Inflammatory macrophage treated with lipopolysaccharide for 1 hour (primary cell): ENCODE measurements at regions not wholly inside any gene's neighbourhood (a gene's known extent, or its start where the extent isn't known, plus 50 kb on each side); places are given as distances from the start of the nearest gene placed in this dataset.
A peak's percentile ranks its signal among the peaks of the same experiment; 100 is the strongest.

Experiments used
- DNase-seq, 2 donors: peaks; one replicate each; pipeline ENCODE4 v3.0.0-alpha.2; 2020 to 2022

DNA sequence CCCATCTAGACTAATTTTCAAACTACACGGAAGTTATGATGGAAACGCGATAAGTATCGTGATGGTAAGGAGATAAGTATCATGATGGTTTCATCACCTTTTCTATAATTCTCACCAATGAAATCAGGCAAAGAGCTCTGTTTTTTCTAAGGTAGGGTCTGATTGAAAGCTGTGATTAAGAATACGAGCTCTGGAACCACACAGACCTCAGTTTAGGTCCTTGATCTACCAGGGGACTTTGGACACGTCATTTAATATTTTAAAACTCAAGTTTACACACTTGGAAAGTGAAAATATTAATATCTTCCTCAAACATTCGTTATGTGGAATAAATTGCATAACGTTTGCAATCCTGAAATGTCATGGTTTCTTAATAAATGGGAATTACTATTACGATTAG is 538.2 kb upstream of the CELF2 start:
- no peak for DNase-seq

DNA sequence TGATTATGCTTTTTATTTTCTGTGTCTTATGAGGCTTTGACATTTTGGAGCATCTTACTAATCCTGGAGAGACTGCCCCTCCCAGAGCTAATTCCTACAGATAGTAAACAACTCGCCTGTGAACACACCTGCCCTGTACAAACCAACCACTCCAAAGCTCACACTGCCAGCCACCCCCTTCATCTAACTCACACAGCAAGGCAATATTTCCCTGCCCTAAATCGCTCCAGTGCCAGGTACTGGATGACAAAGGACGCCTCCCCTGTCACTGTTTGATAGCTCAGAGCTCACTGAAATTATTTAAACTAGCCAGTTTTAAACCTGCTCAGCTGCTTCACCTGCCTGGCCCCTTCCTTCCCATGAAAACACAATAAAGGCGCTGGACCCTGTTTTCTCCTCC is 535.1 kb upstream of the CELF2 start:
- no peak for DNase-seq

DNA sequence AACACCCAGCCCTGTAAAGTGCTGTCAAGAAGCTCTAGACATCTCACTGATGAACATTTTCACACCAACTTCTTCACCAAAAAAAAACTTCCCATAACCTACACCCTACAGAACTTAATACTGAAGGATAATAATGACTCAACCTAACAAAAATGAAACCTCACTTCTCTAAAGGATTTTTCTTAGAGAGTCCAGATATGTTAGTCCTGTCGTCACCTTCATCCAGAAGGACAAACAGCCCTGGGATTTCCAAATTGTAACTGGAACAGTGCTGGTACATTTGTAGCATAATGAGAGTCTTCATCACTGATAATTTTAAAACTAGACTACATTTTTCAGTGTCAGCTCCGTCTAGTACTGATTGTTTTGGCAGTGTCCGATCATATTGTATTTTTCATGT is 528.6 kb upstream of the CELF2 start:
- DNase-seq = no peak

DNA sequence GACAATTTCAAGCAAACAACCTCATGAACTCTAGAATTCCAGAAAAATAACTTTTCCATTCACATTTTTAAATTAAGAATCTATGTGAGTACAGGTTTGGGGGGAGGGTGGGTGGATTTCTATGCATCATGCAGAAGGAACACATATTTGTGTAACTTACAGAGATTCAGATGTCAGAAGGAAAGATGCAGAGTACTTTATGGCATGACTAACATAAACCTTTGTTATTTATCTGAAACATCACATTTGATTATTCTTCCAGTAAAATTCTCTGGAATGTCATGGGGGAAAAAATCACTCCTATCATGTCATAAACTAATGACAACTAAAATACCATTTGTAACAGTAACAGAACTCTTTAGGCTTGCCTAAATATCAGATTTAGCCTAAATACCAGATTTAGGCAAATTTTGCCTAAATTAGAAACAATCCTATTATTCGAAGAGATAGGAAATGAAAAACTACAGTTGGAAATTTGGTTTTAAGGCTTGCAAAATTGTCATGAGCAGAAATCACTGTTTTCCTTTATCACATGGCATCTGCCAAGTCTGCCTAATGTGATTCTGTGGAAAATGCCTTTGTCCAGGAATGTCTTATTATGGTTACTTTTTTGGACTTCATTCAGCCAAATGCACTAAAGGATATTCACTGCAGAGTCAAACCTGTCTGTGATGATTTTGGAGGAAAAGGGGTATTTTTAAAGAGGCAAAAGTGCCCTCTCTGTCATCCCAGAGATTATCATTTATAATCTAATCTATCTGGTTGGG is 527.7 kb upstream of the CELF2 start:
- no peak for DNase-seq

DNA sequence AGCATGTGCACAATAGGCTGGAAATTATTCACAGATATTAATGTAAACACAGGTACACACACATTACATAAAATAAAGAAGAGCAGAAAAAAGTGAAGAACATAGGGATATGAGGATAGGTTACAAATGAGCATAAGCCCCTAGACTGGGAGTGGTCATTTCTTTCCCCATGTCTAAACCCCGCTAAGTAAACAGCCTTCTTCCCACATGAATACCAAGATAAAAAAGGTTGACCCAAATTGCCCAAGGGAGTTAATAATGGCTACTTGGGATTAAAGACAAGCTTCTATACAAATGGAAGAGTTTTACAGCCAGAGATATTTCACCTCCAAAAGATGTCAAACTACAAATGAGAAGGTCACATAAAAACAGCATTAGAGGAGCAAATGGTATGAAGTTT is 527.1 kb upstream of the CELF2 start:
- no peak for DNase-seq

DNA sequence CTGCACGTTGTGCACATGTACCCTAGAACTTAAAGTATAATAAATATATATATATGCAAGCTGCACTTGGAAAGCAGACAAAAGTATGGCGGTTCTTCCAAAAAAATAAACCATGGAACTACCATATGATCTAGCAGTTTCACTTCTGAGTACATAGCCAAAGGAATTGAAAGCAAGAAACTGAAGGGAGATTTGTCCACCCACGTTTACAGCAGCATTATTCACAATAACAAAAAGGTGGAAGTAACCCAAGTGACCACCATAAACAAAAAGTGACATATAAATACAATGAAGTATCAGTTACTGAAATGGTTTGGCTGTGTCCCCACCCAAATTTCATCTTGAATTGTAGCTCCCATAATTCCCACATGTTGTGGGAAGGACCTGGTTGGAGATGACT is 525.3 kb upstream of the CELF2 start:
- DNase-seq = peak in 1 of 2 donors; percentile 19

DNA sequence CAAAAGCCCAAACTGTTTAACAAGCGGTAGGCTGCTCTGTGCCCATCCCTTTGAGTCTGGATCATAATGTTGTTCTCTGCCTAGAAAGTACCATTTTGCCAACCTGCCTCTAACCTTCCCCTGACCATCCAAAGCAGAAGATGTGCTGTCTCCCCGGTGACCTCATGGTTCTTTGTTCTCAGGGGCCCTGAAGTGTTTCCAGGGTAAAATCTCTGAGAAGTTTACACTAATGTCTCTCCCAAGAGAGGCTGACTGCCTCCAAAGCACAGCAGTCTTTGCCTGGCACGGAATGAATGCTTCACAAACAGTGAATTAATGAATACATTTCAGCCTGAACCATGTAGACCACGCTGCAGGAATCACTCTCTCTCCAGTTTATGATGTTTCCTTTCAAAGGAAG is 523.8 kb upstream of the CELF2 start:
- DNase-seq = no peak

DNA sequence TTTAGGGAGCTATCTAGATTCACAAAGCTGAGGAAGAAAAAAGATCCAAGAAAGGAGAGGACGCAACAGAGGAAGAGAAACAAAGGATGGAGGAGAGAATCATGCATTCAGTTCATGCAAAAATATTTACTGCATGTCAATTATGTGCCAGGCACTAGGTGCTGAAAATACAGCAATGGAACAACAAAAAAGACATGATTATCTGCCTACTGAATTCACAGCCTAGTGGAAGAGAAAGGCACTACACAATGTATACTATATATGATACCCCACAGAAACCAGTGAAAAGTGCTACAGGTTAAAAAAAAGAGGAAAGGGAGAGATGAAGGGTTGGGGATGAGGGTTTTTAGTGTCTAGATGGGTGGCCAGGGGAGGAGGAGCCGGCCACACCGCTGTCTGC is 520.4 kb upstream of the CELF2 start:
- DNase-seq = no peak

DNA sequence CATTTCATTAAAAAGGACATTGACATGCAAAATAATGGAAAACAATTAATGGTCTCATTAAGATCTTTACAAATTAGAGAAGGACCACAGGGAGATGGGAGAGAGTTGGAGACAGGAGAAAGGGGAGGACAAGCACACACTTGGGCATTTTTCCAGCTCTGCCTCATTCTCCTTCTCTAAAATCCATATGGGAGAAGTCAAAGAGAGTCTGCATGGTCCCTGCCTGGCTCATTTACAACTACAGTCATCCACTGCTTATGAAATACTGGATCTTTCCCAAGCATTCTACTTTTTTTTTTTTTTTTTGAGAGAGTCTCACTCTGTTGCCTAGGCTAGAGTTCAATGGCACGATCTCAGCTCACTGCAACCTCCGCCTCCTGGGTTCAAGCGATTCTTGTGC is 518.9 kb upstream of the CELF2 start:
- DNase-seq = no peak

DNA sequence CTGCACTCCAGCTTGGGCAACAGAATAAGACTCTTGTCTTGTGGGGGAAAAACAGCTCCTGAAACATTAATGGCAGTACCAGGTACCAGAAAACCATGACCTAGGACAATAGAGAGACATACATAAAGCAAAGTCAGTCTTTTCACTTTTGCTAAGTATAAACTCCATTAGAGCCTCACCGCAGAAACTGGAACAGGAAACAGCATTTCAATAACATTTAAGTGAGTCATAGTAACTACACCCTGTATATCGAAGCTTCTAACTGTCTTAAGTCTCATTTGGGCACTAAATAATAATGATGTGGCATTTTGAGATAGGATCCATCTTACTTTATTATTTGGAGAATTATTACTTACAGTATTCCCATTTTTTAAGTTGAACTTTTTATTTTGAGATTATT is 517.8 kb upstream of the CELF2 start:
- DNase-seq = peak in 1 of 2 donors; percentile 18

DNA sequence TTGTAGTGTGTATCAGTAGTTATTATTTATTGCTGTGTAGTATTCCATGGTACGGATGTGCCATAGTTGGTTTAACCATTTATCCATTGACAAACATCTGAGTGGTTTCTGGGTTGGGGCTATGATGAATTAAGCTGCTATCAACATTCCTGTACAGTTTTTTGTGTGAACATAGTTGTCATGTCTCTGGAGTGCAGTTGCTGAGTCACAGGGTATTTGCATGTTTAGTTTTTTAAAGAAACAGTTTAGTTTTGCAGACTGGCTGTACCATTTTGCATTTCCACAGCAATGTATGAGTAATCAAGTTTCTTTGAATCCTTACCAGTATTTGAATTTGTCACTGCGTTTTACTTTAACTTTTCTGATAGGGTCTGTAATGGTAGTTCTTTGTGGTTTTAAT is 516.7 kb upstream of the CELF2 start:
- no peak for DNase-seq

DNA sequence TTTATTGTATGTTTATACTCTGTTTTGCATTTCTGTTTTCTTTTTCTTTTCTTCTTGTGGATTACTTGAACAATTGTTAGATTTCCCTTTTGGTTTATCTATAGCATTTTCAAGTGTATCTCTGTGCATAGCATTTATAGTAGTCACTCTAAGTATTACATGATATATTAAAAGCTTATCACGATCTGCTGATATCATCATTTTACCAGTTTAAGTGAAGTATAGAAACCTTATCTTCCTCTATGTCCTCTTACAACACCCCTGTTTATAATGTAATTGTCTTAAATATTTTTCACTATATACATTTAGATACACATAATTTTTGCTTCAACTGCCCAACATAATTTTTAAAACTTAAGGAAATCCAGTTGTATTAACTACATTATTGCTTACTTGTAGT is 513.9 kb upstream of the CELF2 start:
- no peak for DNase-seq

DNA sequence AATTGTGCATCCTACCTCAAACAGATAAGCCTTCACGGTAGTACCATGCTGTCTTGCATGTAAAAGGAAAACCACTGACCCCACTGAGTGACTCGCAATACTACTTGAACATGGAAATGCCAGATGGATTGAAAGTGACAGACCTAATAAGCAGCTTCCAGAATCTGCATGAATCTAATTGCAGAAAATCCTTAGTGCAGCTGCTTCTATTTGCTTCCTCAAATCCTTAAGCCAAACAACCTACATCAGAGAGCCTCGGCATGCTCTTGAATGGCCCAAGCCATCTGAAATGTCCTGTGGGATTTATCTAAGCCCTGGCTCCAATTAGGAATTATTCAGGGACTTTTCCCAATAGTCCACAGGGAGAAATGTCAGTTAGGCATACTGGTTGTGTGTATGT is 509.5 kb upstream of the CELF2 start:
- no peak for DNase-seq

DNA sequence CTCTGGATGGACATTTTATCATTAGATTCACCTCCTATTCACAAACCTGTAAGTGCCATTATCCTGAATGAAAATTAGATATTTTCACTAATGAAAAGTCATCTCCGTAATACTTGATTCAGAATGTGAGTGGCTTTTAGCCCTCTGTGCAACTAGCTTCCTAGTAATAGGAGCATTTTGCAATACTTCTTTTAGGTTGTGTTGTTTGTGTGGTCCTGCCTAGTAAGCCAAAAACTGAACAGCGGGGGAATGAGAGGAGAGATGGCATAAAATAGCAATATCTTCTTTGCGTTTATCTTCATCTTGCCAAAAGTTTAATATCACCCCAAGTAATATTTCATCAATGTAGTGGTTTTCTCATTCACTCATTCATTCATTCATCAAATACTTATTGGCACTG is 507.5 kb upstream of the CELF2 start:
- DNase-seq = no peak

DNA sequence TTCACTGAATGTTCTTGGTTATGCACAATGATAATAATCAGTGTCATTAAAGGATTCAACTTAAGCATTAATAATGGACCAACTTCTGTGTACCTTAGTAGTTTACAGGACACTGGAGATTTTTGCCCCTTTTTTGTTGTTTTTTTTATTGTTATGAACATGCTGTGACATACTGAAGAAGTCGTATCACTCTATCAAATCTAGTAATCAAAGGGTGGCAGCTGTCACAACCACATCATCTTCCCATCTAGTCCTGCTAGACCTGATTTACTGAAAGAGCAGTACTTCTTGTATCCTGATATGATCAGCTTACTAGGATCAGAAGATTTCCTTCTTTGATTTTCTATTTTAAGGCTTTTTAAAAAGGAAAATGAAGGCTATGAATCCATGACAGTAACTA is 504.6 kb upstream of the CELF2 start:
- DNase-seq = no peak

DNA sequence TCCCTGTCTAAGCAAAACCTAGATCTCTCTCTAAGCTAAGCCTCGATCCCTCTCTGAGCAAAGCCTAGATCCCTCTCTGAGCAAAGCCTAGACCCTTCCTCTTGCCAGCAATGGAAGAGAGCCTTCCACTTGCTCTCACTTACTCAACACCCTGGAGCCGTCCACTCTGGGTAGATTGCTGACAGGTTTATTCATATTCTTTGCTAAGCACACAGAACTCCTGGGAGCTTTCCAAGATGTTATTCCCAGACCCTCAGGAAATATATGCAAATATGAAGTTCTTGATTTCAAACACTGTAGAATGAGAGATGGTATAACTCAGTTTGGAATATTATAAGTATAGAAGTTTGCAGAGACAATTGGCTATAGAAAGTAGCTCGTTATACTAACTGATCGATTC is 503.8 kb upstream of the CELF2 start:
- no peak for DNase-seq

DNA sequence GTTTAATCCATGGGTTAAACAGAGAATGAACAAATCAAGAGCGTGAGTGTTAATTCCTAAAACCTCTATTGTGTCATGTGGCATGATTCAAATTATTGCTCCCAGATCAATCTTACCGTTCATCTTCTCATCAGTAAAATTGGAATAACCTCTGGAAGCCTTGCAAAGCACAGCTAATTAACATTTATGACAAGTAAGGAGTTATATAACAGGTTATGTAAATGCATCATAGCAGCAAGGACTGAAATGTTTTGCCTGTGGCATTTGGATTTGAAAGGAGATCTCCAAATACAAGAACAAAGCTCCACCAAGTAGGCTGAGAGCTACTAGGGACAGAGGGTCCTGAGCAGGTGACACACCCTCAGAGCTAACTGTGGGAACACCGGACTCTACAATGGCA is 502.9 kb upstream of the CELF2 start:
- DNase-seq = no peak

DNA sequence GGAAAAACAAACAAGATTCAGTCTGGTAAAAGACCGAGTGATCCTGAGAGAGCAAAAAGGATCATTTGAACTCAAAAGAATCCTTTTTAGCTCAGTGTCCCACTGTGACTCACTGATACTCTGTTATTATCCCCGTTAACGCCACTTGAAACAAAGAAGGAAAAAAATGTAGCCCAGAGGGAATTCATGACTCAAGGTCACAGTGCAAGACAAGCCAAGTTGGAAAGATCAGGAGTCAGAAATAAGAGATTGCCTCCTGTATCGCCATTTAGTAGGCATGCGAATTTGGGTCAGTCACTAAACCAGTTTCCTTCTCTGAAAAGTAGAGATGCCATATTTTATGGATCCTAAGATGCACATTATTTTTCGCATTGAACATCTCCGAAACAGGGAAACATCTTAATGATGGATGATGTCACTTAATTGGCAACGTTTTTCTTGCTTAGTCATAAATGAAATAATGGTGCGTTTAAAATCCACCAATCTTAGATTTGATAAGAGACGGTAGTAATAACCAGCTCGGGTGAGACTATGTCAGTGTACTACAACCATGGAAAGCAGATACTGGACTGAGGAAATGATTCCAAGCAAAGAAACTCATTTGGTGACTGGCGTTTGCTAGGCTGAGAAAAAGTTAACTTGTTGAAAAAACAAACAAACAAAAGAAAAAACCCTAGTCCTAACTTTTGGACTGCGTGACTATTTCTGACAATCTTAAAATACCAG is 502.0 kb upstream of the CELF2 start:
- DNase-seq = no peak

DNA sequence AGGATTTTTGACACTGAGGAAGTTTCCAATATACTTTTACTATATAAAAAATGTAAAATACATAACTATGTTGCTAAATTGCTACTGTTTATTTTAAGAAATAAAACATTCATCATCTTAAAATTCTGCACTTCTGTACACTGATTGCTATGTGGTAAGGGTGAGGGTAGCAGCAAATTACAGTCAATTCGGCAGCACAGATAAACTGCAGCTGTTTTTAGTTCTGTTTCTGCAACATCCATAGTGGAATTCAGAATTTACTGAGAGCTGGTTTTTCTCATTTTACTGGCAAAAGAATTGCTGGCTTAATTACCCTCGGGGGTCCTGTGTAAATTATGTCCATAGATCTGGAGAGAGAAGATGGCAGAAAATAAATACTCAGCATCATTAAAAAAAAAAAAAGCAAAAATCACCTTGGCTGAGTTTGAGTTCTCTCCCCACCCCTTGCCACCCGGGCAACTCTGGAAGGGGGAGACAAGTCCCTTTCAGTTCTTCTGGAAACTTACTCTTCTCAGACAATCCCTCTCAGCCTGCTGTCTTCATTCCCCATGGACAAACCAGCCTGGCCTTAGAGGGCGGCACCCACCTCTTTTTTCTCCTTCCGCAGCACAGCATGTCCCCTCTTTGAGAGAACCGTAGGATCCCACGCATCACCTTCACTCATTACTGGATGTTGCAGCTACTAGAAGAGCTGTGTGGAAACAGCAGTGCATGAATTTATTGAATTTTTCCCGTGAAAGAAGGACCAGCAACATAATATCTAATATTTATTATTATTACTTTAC is 501.1 kb upstream of the CELF2 start:
- DNase-seq = no peak

DNA sequence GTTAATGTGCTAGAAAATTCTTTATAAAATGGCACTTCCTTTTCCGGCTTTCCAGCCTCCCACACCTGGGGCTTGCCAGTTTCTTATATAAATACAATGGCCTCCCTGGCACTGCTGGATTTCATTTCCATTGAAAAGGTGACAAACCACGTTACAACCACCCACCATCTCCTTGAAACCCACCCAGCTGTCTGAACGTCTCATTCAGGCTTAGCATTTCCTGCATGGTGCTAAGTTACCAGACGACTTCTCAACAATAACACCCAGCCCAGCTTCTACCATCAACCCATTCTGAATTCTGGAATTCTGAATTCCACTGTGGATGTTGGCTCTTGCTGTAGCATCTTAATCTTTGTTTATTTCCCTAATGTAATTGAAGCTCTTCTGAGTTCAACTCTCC is 499.8 kb upstream of the CELF2 start:
- DNase-seq = no peak

DNA sequence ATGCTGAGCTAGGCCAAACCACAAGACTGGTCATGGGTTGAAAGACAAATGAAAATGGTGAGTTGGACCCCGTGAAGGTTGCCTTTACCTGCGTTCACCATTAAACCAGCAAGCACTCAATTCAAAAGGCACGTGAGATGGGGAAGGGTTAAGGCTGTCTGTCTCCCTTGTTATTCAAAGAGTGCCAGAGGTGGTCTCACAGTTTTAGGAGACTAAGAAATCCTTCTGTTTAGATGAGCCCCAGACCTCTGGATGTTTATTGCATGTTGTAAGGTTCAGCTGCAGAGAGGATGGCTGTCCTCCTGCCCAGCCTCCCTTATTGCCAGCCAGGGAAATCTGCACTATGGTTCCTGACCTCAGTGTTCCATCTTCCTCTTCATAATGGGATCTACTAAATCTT is 498.0 kb upstream of the CELF2 start:
- DNase-seq = no peak

DNA sequence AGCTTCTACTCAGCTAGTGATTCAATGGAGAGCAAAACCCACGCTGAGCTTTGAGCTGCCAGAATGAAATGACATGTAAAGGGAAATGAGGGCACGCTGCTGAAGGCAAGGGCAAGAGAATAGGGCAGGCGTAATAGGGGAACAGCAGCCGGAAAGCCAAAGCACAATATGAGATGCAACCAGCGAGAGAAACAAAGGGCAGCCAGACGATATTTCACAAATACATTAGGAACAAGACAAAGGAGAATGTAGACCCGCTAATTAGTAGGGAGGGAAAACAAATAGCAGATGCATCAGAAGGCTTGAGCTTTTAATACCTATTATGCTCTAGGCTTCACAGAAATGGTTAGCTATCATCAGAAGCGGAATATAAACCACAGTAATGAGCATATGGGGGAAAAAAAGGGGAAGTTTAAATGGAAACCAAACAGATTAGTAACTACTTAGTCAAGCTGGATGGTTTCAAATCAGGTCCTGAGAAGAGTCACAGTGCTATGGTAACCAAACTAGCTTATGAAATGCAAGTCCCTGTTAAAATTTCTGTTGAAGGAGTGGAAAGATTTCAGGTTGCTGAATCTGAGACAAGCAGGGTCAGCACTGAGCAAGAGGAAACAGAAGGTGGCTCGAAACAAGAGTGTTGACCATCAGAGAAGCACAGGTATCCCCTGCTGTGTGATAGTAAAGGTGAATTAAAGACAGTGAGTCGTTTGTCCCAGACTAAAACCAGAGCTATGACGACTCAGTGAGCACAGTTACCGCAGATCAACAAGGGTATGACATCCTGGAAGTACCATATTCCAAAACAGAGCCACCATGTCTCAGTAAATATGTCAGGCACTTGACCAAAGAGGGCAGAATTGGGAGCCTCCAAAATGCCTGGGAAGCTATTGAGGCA is 496.9 kb upstream of the CELF2 start:
- DNase-seq = peak; percentile 24 to 28

DNA sequence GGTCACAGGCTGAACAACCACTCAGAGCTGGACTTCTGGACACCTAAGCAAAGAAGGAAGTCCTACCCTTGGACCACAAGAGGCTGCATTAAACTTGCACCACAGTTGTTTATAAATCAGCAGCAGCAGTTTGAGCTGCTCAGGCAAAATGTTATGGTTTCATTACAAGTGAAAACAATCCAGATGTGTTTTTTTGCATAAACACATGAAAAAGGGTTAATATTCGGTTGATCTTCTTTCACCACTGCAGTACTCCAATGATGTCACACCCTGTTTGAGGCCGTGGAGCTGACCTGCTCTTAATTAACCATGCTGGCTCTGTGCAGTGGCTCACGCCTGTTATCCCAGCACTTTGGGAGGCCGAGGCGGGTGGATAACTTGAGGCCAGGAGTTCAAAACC is 490.8 kb upstream of the CELF2 start:
- no peak for DNase-seq
